ENCODE measurements at regions not wholly inside any gene's neighbourhood (a gene's known extent, or its start where the extent isn't known, plus 50 kb on each side); places are given as distances from the start of the nearest gene placed in this dataset.

- TF ChIP-seq CTCF (conservative IDR thresholded peaks at IDR 0.05; ENCODE audit: low read length) (no peak), EZH2phosphoT487 (IDR thresholded peaks at IDR 0.05; ENCODE audit: borderline replicate concordance) (no peak)
Measured at GRCh38 chr1:70627910-70628309, 216.8 kb downstream of the CTH start.
